GM23248 (cell line): ENCODE measurements at regions not wholly inside any gene's neighbourhood (a gene's known extent, or its start where the extent isn't known, plus 50 kb on each side); places are given as distances from the start of the nearest gene placed in this dataset.

Source experiments
- EZH2 ChIP-seq: fragments of 200-600 bp; sonication (generic); IDR thresholded peaks from 2 replicates; pipeline ENCODE4 v1.6.1; 2018; ENCODE audit warnings: antibody characterized with exemption, mild to moderate bottlenecking; ENCODE audit not compliant: insufficient read depth, poor library complexity, severe bottlenecking
- EZH2phosphoT487 ChIP-seq: fragments of 200-600 bp; sonication (generic); IDR thresholded peaks from 2 replicates; pipeline ENCODE4 v1.6.1; 2018; ENCODE audit warnings: antibody characterized with exemption, moderate library complexity, mild to moderate bottlenecking, low read depth; ENCODE audit not compliant: insufficient read depth

- no peak for TF ChIP-seq EZH2phosphoT487
- TF ChIP-seq EZH2, result no peak
These were observed 854.0 kb downstream of the LRFN5 start for GRCh38 chr14:42460673-42461072.
